AG09319 (cell line): ENCODE measurements at regions not wholly inside any gene's neighbourhood (a gene's known extent, or its start where the extent isn't known, plus 50 kb on each side); places are given as distances from the start of the nearest gene placed in this dataset.

Experiments used
- DNase-seq: peaks from one replicate; pipeline ENCODE4 v3.0.0-alpha.2; 2010; ENCODE audit warnings: low read depth; ENCODE audit errors: extremely low read depth
- CTCF ChIP-seq: IDR thresholded peaks from 2 replicates; pipeline ENCODE4 v1.5.1; 2011; ENCODE audit warnings: low read depth, mild to moderate bottlenecking, inconsistent platforms, low read length, moderate library complexity

GRCh38 chr14:49487238-49487637, 98.9 kb downstream of the RPS29 start:
- no peak for DNase-seq
- TF ChIP-seq CTCF, result no peak

- TF ChIP-seq CTCF, result no peak
- no peak for DNase-seq
Measured at GRCh38 chr14:49485290-49485689, 100.9 kb downstream of the RPS29 start.

GRCh38 chr14:49484180-49484579, 102.0 kb downstream of the RPS29 start:
- TF ChIP-seq CTCF, result no peak
- no peak for DNase-seq

GRCh38 chr14:49483268-49483667, 102.9 kb downstream of the RPS29 start:
- TF ChIP-seq CTCF, result no peak
- no peak for DNase-seq

- no peak for DNase-seq
- TF ChIP-seq CTCF, result no peak
Measured at GRCh38 chr14:49480979-49481498, 105.1 kb downstream of the RPS29 start.

GRCh38 chr14:49480053-49480760, 106.0 kb downstream of the RPS29 start:
- no peak for DNase-seq
- TF ChIP-seq CTCF, result no peak

- TF ChIP-seq CTCF, result no peak
Measured at GRCh38 chr14:49479432-49479831, 106.7 kb downstream of the RPS29 start.

More at GRCh38 chr14:49479432-49479831, 106.7 kb downstream of the RPS29 start:
- DNase-seq, result no peak
